ENCODE measurements at regions not wholly inside any gene's neighbourhood (a gene's known extent, or its start where the extent isn't known, plus 50 kb on each side); places are given as distances from the start of the nearest gene placed in this dataset.
"Not testable (repeated sequence)": the region's sequence is repeated elsewhere in the genome, so short reads cannot be mapped to it uniquely, and the experiment has no call there.

- DNase-seq (ENCODE audit: low spot score) (no peak), FAIRE-seq (no peak)
Observed at GRCh38 chr5:87551911-87552310, 139.2 kb upstream of the CCNH start.

- no peak for DNase-seq (ENCODE audit: low spot score)
- FAIRE-seq, result no peak
Observed at GRCh38 chr5:87541676-87542075, 128.9 kb upstream of the CCNH start.

GRCh38 chr5:87541033-87541432 lies 128.3 kb upstream of the CCNH start:
- FAIRE-seq (no peak), DNase-seq (ENCODE audit: low spot score) (no peak)

- no peak for DNase-seq (ENCODE audit: low spot score)
- FAIRE-seq, result no peak
Observed at GRCh38 chr5:87539839-87540238, 127.1 kb upstream of the CCNH start.

GRCh38 chr5:87536365-87536764 lies 123.6 kb upstream of the CCNH start:
- no peak for DNase-seq (ENCODE audit: low spot score)

GRCh38 chr5:87535706-87536105 lies 123.0 kb upstream of the CCNH start:
- FAIRE-seq (no peak), DNase-seq (ENCODE audit: low spot score) (no peak)

More at GRCh38 chr5:87536365-87536764, 123.6 kb upstream of the CCNH start:
- no peak for FAIRE-seq

- DNase-seq (ENCODE audit: low spot score) (no peak), FAIRE-seq (no peak)
Observed at GRCh38 chr5:87529486-87530076, 116.9 kb upstream of the CCNH start.

- FAIRE-seq (no peak), DNase-seq (ENCODE audit: low spot score) (no peak)
Observed at GRCh38 chr5:87526131-87526530, 113.4 kb upstream of the CCNH start.

- DNase-seq (ENCODE audit: low spot score) (no peak), FAIRE-seq (no peak)
Observed at GRCh38 chr5:87524217-87524616, 111.5 kb upstream of the CCNH start.

GRCh38 chr5:87511778-87512177 lies 99.0 kb upstream of the CCNH start:
- DNase-seq (ENCODE audit: low spot score), result not testable (repeated sequence)

GRCh38 chr5:87503004-87503403 lies 90.3 kb upstream of the CCNH start:
- FAIRE-seq, result no peak

More at GRCh38 chr5:87511778-87512177, 99.0 kb upstream of the CCNH start:
- FAIRE-seq, result not testable (repeated sequence)

GRCh38 chr5:87499478-87500410 lies 87.0 kb upstream of the CCNH start:
- no peak for DNase-seq (ENCODE audit: low spot score)
- no peak for FAIRE-seq

More at GRCh38 chr5:87503004-87503403, 90.3 kb upstream of the CCNH start:
- DNase-seq (ENCODE audit: low spot score), result no peak

Measured in RCC 7860 (cell line).